ENCODE measurements at regions not wholly inside any gene's neighbourhood (a gene's known extent, or its start where the extent isn't known, plus 50 kb on each side); places are given as distances from the start of the nearest gene placed in this dataset.
"Not testable (repeated sequence)": the region's sequence is repeated elsewhere in the genome, so short reads cannot be mapped to it uniquely, and the experiment has no call there.

- no peak for DNase-seq (ENCODE audit: low spot score in 2 of 2)
- no peak overlapping the region for H3K27ac ChIP-seq
- TF ChIP-seq CTCF (IDR thresholded peaks at IDR 0.05) (no peak), POLR2A (IDR thresholded peaks at IDR 0.05) (no peak), EP300 (IDR thresholded peaks at IDR 0.05) (no peak), POLR2AphosphoS5 (IDR thresholded peaks at IDR 0.05) (no peak)
- H3K27me3 ChIP-seq: no peaks in the 10 kb centered on the region
- 78% methylated on average over 13 of the region's 13 CpGs for WGBS
- H3K36me3 ChIP-seq: no peaks in the 10 kb centered on the region
- no peak overlapping the region for H3K4me3 ChIP-seq
- peaks cover 3% of the 10 kb centered on the region for H3K9me3 ChIP-seq
- H3K4me1 ChIP-seq: peaks cover 16% of the 10 kb centered on the region
Observed at GRCh38 chr22:44646141-44646540, 55.9 kb upstream of the PRR5 start.

- Histone ChIP-seq H3K4me3 (no peak overlapping the region), H3K27me3 (no peaks in the 10 kb centered on the region), H3K36me3 (no peaks in the 10 kb centered on the region), H3K4me1 (peaks cover 20% of the 10 kb centered on the region), H3K27ac (no peak overlapping the region), H3K9me3 (peaks cover 3% of the 10 kb centered on the region)
- DNase-seq (ENCODE audit: low spot score in 2 of 2): no peak
- 81% methylated on average over 11 of the region's 11 CpGs for WGBS
- TF ChIP-seq EP300 (IDR thresholded peaks at IDR 0.05): no peak
- TF ChIP-seq CTCF (IDR thresholded peaks at IDR 0.05): no peak
- no peak for TF ChIP-seq POLR2AphosphoS5 (IDR thresholded peaks at IDR 0.05)
- TF ChIP-seq POLR2A (IDR thresholded peaks at IDR 0.05): no peak
Observed at GRCh38 chr22:44645531-44645930, 56.5 kb upstream of the PRR5 start.

- Histone ChIP-seq H3K4me3 (no peak overlapping the region), H3K36me3 (no peaks in the 10 kb centered on the region), H3K27me3 (no peaks in the 10 kb centered on the region), H3K4me1 (peaks cover 25% of the 10 kb centered on the region), H3K27ac (no peak overlapping the region), H3K9me3 (peaks cover 3% of the 10 kb centered on the region)
- no peak for TF ChIP-seq CTCF (IDR thresholded peaks at IDR 0.05)
- no peak for TF ChIP-seq EP300 (IDR thresholded peaks at IDR 0.05)
- TF ChIP-seq POLR2AphosphoS5 (IDR thresholded peaks at IDR 0.05): no peak
- TF ChIP-seq POLR2A (IDR thresholded peaks at IDR 0.05): no peak
- DNase-seq (ENCODE audit: low spot score in 2 of 2): no peak
- WGBS: 79% methylated on average over 4 of the region's 4 CpGs
Observed at GRCh38 chr22:44645083-44645482, 56.9 kb upstream of the PRR5 start.

GRCh38 chr22:44643526-44644101, 58.4 kb upstream of the PRR5 start:
- 91% methylated on average over 19 of the region's 19 CpGs for WGBS
- not testable (repeated sequence) for DNase-seq (ENCODE audit: low spot score in 2 of 2); H3K4me3 ChIP-seq; H3K36me3 ChIP-seq; H3K9me3 ChIP-seq; H3K27ac ChIP-seq; H3K27me3 ChIP-seq
- peaks cover 31% of the 10 kb centered on the region for H3K4me1 ChIP-seq

GRCh38 chr22:44642096-44642644, 59.8 kb upstream of the PRR5 start:
- 74% methylated on average over 8 of the region's 10 CpGs for WGBS
- peak in 1 of 2 donors; percentile 30 for DNase-seq (ENCODE audit: low spot score in 2 of 2)
- H3K27me3 ChIP-seq: no peaks in the 10 kb centered on the region
- H3K4me3 ChIP-seq: no peak overlapping the region
- no peaks in the 10 kb centered on the region for H3K36me3 ChIP-seq
- H3K9me3 ChIP-seq: peaks cover 3% of the 10 kb centered on the region
- peaks cover 31% of the 10 kb centered on the region for H3K4me1 ChIP-seq
- no peak overlapping the region for H3K27ac ChIP-seq
- TF ChIP-seq EP300 (IDR thresholded peaks at IDR 0.05): no peak
- no peak for TF ChIP-seq POLR2A (IDR thresholded peaks at IDR 0.05)
- no peak for TF ChIP-seq CTCF (IDR thresholded peaks at IDR 0.05)
- TF ChIP-seq POLR2AphosphoS5 (IDR thresholded peaks at IDR 0.05): no peak

All from suprapubic skin (tissue), 4 donors.